ENCODE measurements at regions not wholly inside any gene's neighbourhood (a gene's known extent, or its start where the extent isn't known, plus 50 kb on each side); places are given as distances from the start of the nearest gene placed in this dataset.

DNA sequence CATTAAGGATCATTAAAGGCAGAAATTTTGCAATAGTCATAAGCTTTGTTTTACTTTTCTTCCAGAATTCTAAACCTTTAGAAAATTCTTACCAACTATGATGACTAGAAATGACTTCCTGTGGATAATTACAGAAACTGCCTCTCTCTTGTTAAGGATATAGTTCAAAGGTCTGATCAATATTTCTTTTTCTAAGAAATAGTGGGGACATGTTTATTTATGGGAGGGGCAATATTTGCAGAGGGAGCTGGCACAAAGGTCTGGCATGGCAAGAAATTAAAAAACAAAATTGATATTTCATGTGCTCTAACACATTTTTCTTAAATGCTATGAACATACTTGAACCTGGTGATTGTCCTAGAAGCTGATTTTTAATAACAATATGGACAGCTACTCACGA is 448.9 kb downstream of the KCTD8 start:
- no peak overlapping the region for H3K4me3 ChIP-seq (ENCODE audit: low read length)
- DNase-seq (ENCODE audit: low read depth), result no peak
- no peak for TF ChIP-seq CTCF (conservative IDR thresholded peaks at IDR 0.05; ENCODE audit: low read depth, low read length)

GRCh38 chr4:44002368-44002767 is 446.2 kb downstream of the KCTD8 start:
- no peak for DNase-seq (ENCODE audit: low read depth)
- no peak overlapping the region for H3K4me3 ChIP-seq (ENCODE audit: low read length)

DNA sequence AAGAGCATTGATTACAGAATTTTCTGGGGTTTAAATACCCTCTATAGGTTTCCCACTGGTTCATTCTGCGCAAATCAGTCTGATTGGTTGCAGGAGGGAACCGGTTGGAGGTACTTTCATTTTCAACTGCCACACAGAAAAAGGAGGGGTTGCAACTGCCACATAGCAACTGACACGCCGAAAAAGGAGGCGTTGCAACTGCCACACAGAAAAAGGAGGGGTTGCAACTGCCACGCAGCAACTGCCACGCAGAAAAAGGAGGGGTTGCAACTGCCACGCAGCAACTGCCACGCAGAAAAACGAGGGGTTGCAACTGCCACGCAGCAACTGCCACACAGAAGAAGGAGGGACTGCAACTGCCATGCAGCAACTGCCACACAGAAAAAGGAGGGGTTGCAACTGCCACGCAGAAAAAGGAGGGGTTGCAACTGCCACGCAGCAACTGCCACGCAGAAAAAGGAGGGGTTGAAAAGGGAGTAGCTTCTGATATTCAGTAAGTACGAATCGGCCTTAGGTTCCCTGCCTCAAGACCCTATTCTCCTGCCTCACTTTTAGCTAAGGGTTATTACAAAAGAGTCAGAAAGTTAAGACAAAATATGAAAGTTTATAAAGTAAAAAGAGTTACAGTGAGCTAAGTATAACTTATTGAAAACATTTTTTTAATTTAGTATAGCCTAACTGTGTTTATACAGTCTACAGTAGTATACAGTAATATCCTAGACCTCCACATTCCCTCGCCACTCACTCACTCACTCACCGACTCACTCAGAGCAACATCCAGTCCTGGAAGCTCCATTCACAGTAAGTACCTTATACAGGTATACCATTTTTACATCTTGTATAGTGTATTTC is 431.8 kb downstream of the KCTD8 start:
- H3K4me3 ChIP-seq (ENCODE audit: low read length), result no peak overlapping the region
- DNase-seq (ENCODE audit: low read depth), result no peak

More at GRCh38 chr4:44002368-44002767, 446.2 kb downstream of the KCTD8 start:
- no peak for TF ChIP-seq CTCF (conservative IDR thresholded peaks at IDR 0.05; ENCODE audit: low read depth, low read length)

GRCh38 chr4:44017422-44017739 is 431.2 kb downstream of the KCTD8 start:
- DNase-seq (ENCODE audit: low read depth), result no peak
- no peak for TF ChIP-seq CTCF (conservative IDR thresholded peaks at IDR 0.05; ENCODE audit: low read depth, low read length)
- no peak overlapping the region for H3K4me3 ChIP-seq (ENCODE audit: low read length)

More for the DNA sequence above, 431.8 kb downstream of the KCTD8 start:
- no peak for TF ChIP-seq CTCF (conservative IDR thresholded peaks at IDR 0.05; ENCODE audit: low read depth, low read length)

DNA sequence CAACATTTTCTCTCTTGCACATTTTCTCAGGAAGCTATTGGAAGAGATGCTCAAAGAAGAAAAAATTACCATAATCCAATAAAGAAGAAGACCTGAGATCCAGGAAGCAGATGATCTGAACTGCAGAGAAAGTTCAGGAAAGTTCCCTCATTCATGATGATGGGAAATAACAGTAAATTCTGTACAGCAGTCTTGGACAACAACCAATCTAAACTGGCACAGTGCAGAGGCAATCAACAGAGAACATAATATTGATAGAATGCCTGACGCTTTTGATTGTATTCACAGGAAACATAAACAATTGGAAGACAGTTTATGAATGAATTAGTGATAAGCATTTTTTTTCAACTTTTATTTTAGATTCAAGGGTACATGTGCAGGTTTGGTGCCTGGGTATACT is 428.9 kb downstream of the KCTD8 start:
- no peak for TF ChIP-seq CTCF (conservative IDR thresholded peaks at IDR 0.05; ENCODE audit: low read depth, low read length)
- DNase-seq (ENCODE audit: low read depth), result no peak
- H3K4me3 ChIP-seq (ENCODE audit: low read length), result no peak overlapping the region

DNA sequence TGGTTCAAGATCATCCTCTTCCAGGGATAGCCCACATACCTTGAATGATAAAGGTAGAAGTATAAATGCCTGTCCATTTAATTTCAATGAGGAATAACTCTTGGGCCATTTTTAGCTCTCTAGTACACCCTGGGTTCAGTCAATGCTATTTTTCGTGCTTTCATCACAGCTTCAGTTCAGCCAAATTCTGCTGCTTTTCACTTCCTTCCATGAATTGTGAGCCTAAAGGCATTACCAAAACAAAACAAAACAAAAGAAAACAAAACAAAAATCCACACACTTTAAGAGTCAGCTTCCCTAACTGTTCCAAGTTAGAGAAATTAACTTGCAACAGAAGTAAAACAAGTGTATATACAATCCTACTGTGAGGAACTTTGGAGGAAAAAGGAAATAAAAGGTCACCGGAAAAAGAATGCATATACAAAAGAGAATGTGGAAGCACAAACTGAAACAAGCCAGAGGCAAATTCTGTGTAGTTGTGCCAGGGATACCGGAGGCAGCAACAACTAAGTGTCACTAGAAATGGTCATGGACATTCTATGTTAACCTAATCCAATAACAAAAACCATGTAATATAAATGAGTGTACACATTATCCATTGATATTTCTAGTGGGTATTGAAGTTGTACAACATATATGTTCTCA is 423.1 kb downstream of the KCTD8 start:
- no peak for DNase-seq (ENCODE audit: low read depth)
- TF ChIP-seq CTCF (conservative IDR thresholded peaks at IDR 0.05; ENCODE audit: low read depth, low read length), result no peak
- no peak overlapping the region for H3K4me3 ChIP-seq (ENCODE audit: low read length)

DNA sequence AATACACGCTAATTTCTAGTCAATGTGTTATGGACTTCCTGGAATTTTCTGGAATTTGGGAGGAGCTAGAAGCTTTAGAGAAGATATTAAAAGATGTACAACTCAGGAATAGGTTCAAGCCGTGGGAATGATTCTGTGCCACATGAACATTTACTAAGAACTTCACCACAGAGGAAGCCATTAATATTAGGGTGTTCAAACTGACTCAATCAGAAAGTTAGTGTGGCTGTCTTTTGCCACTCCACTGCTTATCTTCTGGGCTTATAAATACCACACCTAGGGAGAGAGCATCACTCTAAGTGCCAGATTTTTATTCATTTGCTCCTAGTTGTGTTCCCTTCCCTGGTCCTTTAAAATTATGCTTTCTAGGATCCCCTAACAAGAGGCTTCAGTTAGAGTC is 409.8 kb downstream of the KCTD8 start:
- TF ChIP-seq CTCF (conservative IDR thresholded peaks at IDR 0.05; ENCODE audit: low read depth, low read length), result no peak
- H3K4me3 ChIP-seq (ENCODE audit: low read length), result no peak overlapping the region
- no peak for DNase-seq (ENCODE audit: low read depth)

All from retinal pigment epithelial cell (primary cell).